ENCODE measurements at regions not wholly inside any gene's neighbourhood (a gene's known extent, or its start where the extent isn't known, plus 50 kb on each side); places are given as distances from the start of the nearest gene placed in this dataset.

GRCh38 chr1:238061967-238062613, 171.4 kb upstream of the ZP4 start (continued):
- no peak for TF ChIP-seq ZNF671 (CRISPR knock-in tag; IDR thresholded peaks at IDR 0.05)
- TF ChIP-seq USF2 (CRISPR knock-in tag; IDR thresholded peaks at IDR 0.05) = no peak
- TF ChIP-seq, protein P1, sequence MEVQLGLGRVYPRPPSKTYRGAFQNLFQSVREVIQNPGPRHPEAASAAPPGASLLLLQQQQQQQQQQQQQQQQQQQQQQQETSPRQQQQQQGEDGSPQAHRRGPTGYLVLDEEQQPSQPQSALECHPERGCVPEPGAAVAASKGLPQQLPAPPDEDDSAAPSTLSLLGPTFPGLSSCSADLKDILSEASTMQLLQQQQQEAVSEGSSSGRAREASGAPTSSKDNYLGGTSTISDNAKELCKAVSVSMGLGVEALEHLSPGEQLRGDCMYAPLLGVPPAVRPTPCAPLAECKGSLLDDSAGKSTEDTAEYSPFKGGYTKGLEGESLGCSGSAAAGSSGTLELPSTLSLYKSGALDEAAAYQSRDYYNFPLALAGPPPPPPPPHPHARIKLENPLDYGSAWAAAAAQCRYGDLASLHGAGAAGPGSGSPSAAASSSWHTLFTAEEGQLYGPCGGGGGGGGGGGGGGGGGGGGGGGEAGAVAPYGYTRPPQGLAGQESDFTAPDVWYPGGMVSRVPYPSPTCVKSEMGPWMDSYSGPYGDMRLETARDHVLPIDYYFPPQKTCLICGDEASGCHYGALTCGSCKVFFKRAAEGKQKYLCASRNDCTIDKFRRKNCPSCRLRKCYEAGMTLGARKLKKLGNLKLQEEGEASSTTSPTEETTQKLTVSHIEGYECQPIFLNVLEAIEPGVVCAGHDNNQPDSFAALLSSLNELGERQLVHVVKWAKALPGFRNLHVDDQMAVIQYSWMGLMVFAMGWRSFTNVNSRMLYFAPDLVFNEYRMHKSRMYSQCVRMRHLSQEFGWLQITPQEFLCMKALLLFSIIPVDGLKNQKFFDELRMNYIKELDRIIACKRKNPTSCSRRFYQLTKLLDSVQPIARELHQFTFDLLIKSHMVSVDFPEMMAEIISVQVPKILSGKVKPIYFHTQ (CRISPR knock-in tag; IDR thresholded peaks at IDR 0.05) = no peak
- no peak for TF ChIP-seq CREB1 (CRISPR knock-in tag; IDR thresholded peaks at IDR 0.05)
- TF ChIP-seq FOXP1 (CRISPR knock-in tag; IDR thresholded peaks at IDR 0.05; ENCODE audit: borderline replicate concordance) = no peak
- no peak for TF ChIP-seq FOXP4 (CRISPR knock-in tag; IDR thresholded peaks at IDR 0.05)
- TF ChIP-seq, protein P2, sequence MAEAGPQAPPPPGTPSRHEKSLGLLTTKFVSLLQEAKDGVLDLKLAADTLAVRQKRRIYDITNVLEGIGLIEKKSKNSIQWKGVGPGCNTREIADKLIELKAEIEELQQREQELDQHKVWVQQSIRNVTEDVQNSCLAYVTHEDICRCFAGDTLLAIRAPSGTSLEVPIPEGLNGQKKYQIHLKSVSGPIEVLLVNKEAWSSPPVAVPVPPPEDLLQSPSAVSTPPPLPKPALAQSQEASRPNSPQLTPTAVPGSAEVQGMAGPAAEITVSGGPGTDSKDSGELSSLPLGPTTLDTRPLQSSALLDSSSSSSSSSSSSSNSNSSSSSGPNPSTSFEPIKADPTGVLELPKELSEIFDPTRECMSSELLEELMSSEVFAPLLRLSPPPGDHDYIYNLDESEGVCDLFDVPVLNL (CRISPR knock-in tag; IDR thresholded peaks at IDR 0.05; ENCODE audit: borderline replicate concordance, low read depth) = no peak
- TF ChIP-seq SP1 (CRISPR knock-in tag; conservative IDR thresholded peaks at IDR 0.05) = no peak
- TF ChIP-seq, protein P3, sequence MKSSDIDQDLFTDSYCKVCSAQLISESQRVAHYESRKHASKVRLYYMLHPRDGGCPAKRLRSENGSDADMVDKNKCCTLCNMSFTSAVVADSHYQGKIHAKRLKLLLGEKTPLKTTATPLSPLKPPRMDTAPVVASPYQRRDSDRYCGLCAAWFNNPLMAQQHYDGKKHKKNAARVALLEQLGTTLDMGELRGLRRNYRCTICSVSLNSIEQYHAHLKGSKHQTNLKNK (CRISPR knock-in tag; IDR thresholded peaks at IDR 0.05) = no peak
- TF ChIP-seq, protein P4, sequence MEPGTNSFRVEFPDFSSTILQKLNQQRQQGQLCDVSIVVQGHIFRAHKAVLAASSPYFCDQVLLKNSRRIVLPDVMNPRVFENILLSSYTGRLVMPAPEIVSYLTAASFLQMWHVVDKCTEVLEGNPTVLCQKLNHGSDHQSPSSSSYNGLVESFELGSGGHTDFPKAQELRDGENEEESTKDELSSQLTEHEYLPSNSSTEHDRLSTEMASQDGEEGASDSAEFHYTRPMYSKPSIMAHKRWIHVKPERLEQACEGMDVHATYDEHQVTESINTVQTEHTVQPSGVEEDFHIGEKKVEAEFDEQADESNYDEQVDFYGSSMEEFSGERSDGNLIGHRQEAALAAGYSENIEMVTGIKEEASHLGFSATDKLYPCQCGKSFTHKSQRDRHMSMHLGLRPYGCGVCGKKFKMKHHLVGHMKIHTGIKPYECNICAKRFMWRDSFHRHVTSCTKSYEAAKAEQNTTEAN (CRISPR knock-in tag; IDR thresholded peaks at IDR 0.05) = no peak

GRCh38 chr1:238060061-238060460, 169.3 kb upstream of the ZP4 start:
- no peak for ATAC-seq
- Mint-ChIP-seq H3K36me3 (peaks cover 31% of the 10 kb centered on the region), H3K9me3 (peaks cover 40% of the 10 kb centered on the region), H3K4me1 (peaks cover 6% of the 10 kb centered on the region), H3K27ac (no peak overlapping the region), H3K27me3 (ENCODE audit: low read depth) (no peaks in the 10 kb centered on the region; the same call in none of the 2 replicates), H3K4me3 (no peak overlapping the region)
- TF ChIP-seq MXD4 (CRISPR knock-in tag; IDR thresholded peaks at IDR 0.05; ENCODE audit: borderline replicate concordance) (no peak), AFF4 (CRISPR knock-in tag; IDR thresholded peaks at IDR 0.05; ENCODE audit: borderline replicate concordance) (no peak), NR2C2 (CRISPR knock-in tag; IDR thresholded peaks at IDR 0.05) (no peak), ZNF512 (CRISPR knock-in tag; IDR thresholded peaks at IDR 0.05; ENCODE audit: borderline replicate concordance) (no peak), SMAD4 (CRISPR knock-in tag; IDR thresholded peaks at IDR 0.05) (no peak), TP53 (CRISPR knock-in tag; IDR thresholded peaks at IDR 0.05) (no peak), TCF7 (CRISPR knock-in tag; IDR thresholded peaks at IDR 0.05; ENCODE audit: low read depth) (no peak)
- ChIA-PET POLR2A (interaction anchor here (0.6 kb wide), 1 partner anchor 414 kb away, joined by 4 read pairs; no protein-coding TSS in a partner anchor), CTCF (no interaction called here)
- no peak for DNase-seq (ENCODE audit: low spot score)
